ENCODE measurements at regions not wholly inside any gene's neighbourhood (a gene's known extent, or its start where the extent isn't known, plus 50 kb on each side); places are given as distances from the start of the nearest gene placed in this dataset.
"Not testable (repeated sequence)": the region's sequence is repeated elsewhere in the genome, so short reads cannot be mapped to it uniquely, and the experiment has no call there.

DNA sequence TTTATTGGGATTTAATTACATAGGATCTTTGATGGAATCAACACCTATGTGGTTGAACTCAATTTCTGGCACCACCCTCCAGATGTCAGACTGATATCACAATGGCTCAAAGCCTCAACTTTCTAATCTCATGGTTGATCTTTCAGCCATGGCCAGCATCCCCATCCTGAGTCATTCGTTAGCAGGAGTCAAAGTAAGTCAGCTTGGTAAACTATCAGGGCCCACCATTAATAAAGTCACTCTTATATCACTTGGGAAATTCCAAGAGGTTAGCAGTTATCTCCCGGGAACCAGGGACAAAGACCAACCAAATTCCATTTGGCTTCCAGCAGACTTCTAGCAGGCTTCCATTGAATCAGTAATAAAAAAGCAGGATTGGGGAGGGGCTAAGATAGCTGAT lies 50.7 kb upstream of the TNFSF4 start:
- Mint-ChIP-seq H3K36me3 (ENCODE audit: low read depth) (peaks cover 24% of the 10 kb centered on the region), H3K4me1 (ENCODE audit: low read depth) (no peaks in the 10 kb centered on the region), H3K27ac (no peak overlapping the region), H3K27me3 (no peaks in the 10 kb centered on the region), H3K9me3 (peaks cover 19% of the 10 kb centered on the region), H3K4me3 (no peak overlapping the region)
- no peak for ATAC-seq (ENCODE audit: poor library complexity)
- no peak overlapping the region for H3K27ac ChIP-seq (ENCODE audit: low read depth in 1 of 2, low read length in 2 of 2)
- peaks cover 0 to 3% of the 10 kb centered on the region in 2 experiments for H3K9me3 ChIP-seq (ENCODE audit: control insufficient read depth in 1 of 2, insufficient read depth in 1 of 2, low read length in 2 of 2)
- TF ChIP-seq, protein P1, sequence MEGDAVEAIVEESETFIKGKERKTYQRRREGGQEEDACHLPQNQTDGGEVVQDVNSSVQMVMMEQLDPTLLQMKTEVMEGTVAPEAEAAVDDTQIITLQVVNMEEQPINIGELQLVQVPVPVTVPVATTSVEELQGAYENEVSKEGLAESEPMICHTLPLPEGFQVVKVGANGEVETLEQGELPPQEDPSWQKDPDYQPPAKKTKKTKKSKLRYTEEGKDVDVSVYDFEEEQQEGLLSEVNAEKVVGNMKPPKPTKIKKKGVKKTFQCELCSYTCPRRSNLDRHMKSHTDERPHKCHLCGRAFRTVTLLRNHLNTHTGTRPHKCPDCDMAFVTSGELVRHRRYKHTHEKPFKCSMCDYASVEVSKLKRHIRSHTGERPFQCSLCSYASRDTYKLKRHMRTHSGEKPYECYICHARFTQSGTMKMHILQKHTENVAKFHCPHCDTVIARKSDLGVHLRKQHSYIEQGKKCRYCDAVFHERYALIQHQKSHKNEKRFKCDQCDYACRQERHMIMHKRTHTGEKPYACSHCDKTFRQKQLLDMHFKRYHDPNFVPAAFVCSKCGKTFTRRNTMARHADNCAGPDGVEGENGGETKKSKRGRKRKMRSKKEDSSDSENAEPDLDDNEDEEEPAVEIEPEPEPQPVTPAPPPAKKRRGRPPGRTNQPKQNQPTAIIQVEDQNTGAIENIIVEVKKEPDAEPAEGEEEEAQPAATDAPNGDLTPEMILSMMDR (IDR thresholded peaks at IDR 0.05): no peak
- no peaks in the 10 kb centered on the region for H3K36me3 ChIP-seq (ENCODE audit: insufficient read depth, low read length)
- intact Hi-C loops (cut with DNase I, micrococcal nuclease): no loop called here
- H3K4me3 ChIP-seq (ENCODE audit: low read length): no peak overlapping the region
- ChIA-PET CTCF (no interaction called here), POLR2A (no interaction called here)
- no peaks in the 10 kb centered on the region for H3K27me3 ChIP-seq (ENCODE audit: control insufficient read depth in 1 of 2, insufficient read depth in 2 of 2, low read length in 2 of 2)
- no peaks in the 10 kb centered on the region for H3K4me1 ChIP-seq (ENCODE audit: insufficient read depth, low read length)
- no peak for DNase-seq

GRCh38 chr1:173258479-173259264 lies 51.5 kb upstream of the TNFSF4 start:
- Mint-ChIP-seq H3K4me1 (ENCODE audit: low read depth) (no peaks in the 10 kb centered on the region), H3K36me3 (ENCODE audit: low read depth) (peaks cover 24% of the 10 kb centered on the region), H3K27me3 (no peaks in the 10 kb centered on the region), H3K27ac (no peak overlapping the region), H3K9me3 (peaks cover 19% of the 10 kb centered on the region), H3K4me3 (no peak overlapping the region)
- ChIA-PET CTCF (no interaction called here), POLR2A (no interaction called here)
- Histone ChIP-seq H3K4me3 (ENCODE audit: low read length) (no peak overlapping the region), H3K4me1 (ENCODE audit: insufficient read depth, low read length) (no peaks in the 10 kb centered on the region), H3K9me3 (ENCODE audit: control insufficient read depth in 1 of 2, insufficient read depth in 1 of 2, low read length in 2 of 2) (peaks cover 0 to 3% of the 10 kb centered on the region in 2 experiments), H3K27ac (ENCODE audit: low read depth in 1 of 2, low read length in 2 of 2) (no peak overlapping the region), H3K27me3 (ENCODE audit: control insufficient read depth in 1 of 2, insufficient read depth in 2 of 2, low read length in 2 of 2) (no peaks in the 10 kb centered on the region), H3K36me3 (ENCODE audit: insufficient read depth, low read length) (no peaks in the 10 kb centered on the region)
- TF ChIP-seq, protein P1 (IDR thresholded peaks at IDR 0.05): no peak
- intact Hi-C loops (cut with DNase I, micrococcal nuclease): no loop called here
- no peak for DNase-seq
- ATAC-seq (ENCODE audit: poor library complexity): no peak

- Mint-ChIP-seq H3K9me3 (peaks cover 19% of the 10 kb centered on the region), H3K36me3 (ENCODE audit: low read depth) (peaks cover 24% of the 10 kb centered on the region)
- DNase-seq; ATAC-seq (ENCODE audit: poor library complexity); H3K4me1 ChIP-seq (ENCODE audit: insufficient read depth, low read length); H3K4me1 Mint-ChIP-seq (ENCODE audit: low read depth); H3K4me3 ChIP-seq (ENCODE audit: low read length); H3K27ac ChIP-seq (ENCODE audit: low read depth in 1 of 2, low read length in 2 of 2); H3K27me3 ChIP-seq (ENCODE audit: control insufficient read depth in 1 of 2, insufficient read depth in 2 of 2, low read length in 2 of 2); CTCF ChIA-PET; H3K9me3 ChIP-seq (ENCODE audit: control insufficient read depth in 1 of 2, insufficient read depth in 1 of 2, low read length in 2 of 2); H3K27me3 Mint-ChIP-seq; intact Hi-C loops (cut with DNase I, micrococcal nuclease); POLR2A ChIA-PET; H3K27ac Mint-ChIP-seq; H3K4me3 Mint-ChIP-seq; H3K36me3 ChIP-seq (ENCODE audit: insufficient read depth, low read length): not testable (repeated sequence)
Measured at GRCh38 chr1:173260329-173260728, 53.2 kb upstream of the TNFSF4 start.

- Mint-ChIP-seq H3K27ac (no peak overlapping the region), H3K36me3 (ENCODE audit: low read depth) (peaks cover 6% of the 10 kb centered on the region), H3K27me3 (no peaks in the 10 kb centered on the region), H3K4me3 (no peak overlapping the region), H3K4me1 (ENCODE audit: low read depth) (peaks cover 3% of the 10 kb centered on the region), H3K9me3 (peaks cover 3% of the 10 kb centered on the region)
- Histone ChIP-seq H3K27ac (ENCODE audit: low read depth in 1 of 2, low read length in 2 of 2) (no peak overlapping the region), H3K9me3 (ENCODE audit: control insufficient read depth in 1 of 2, insufficient read depth in 1 of 2, low read length in 2 of 2) (no peaks in the 10 kb centered on the region), H3K36me3 (ENCODE audit: insufficient read depth, low read length) (no peaks in the 10 kb centered on the region), H3K4me3 (ENCODE audit: low read length) (no peak overlapping the region), H3K4me1 (ENCODE audit: insufficient read depth, low read length) (no peaks in the 10 kb centered on the region), H3K27me3 (ENCODE audit: control insufficient read depth in 1 of 2, insufficient read depth in 2 of 2, low read length in 2 of 2) (no peaks in the 10 kb centered on the region)
- TF ChIP-seq, protein P1 (IDR thresholded peaks at IDR 0.05): no peak
- POLR2A ChIA-PET: no interaction called here
- DNase-seq (no peak), ATAC-seq (ENCODE audit: poor library complexity) (no peak)
- CTCF ChIA-PET: no interaction called here
- intact Hi-C loops (cut with DNase I, micrococcal nuclease): no loop called here
Measured at GRCh38 chr1:173266841-173267240, 59.7 kb upstream of the TNFSF4 start.
